Astrocyte (in vitro differentiated cells and primary cell): ENCODE measurements at regions not wholly inside any gene's neighbourhood (a gene's known extent, or its start where the extent isn't known, plus 50 kb on each side); places are given as distances from the start of the nearest gene placed in this dataset.

Source experiments
- EZH2 ChIP-seq: IDR thresholded peaks from 2 replicates; pipeline ENCODE4 v1.6.1; 2012; ENCODE audit warnings: mild to moderate bottlenecking, low read length, inconsistent platforms; ENCODE audit not compliant: insufficient read depth
- TF ChIP-seq, protein P1 (sequence below): IDR thresholded peaks from 2 replicates; pipeline ENCODE4 v1.5.1; 2011; ENCODE audit warnings: low read depth, mild to moderate bottlenecking, inconsistent platforms, low read length, moderate library complexity; ENCODE audit not compliant: insufficient read depth

DNA sequence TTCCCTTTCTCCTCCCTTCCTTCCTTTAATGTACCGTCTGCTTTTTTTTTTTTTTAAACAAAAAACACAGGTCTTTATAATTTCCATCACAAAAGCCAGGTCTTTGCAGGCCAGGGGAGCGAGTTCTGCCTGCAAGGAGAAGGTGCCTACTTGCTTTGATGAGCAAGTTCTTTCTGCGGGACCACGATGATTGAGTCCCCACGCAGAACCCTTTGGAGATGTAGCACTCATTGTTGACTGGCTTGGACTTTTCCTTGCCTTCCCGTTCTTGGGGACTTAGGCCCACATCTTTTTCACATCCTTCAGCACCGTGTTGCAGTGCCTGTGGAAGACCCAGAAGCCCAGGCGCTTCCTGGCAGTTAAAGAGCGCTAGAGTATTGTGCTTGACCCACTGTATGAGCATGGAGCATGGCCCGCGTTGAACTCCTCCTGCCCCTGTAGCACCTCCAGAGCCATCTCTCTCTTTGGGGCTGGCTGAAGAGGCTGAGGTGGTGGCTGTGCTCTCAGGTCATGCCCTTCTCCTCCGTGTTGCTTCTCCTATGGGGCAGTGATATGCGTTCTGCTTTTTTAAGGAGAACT, 177.6 kb downstream of the EXOC5 start:
- TF ChIP-seq, protein P1, sequence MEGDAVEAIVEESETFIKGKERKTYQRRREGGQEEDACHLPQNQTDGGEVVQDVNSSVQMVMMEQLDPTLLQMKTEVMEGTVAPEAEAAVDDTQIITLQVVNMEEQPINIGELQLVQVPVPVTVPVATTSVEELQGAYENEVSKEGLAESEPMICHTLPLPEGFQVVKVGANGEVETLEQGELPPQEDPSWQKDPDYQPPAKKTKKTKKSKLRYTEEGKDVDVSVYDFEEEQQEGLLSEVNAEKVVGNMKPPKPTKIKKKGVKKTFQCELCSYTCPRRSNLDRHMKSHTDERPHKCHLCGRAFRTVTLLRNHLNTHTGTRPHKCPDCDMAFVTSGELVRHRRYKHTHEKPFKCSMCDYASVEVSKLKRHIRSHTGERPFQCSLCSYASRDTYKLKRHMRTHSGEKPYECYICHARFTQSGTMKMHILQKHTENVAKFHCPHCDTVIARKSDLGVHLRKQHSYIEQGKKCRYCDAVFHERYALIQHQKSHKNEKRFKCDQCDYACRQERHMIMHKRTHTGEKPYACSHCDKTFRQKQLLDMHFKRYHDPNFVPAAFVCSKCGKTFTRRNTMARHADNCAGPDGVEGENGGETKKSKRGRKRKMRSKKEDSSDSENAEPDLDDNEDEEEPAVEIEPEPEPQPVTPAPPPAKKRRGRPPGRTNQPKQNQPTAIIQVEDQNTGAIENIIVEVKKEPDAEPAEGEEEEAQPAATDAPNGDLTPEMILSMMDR, result no peak
- no peak for TF ChIP-seq EZH2
